Glutamatergic neuron (in vitro differentiated cells): ENCODE measurements at regions not wholly inside any gene's neighbourhood (a gene's known extent, or its start where the extent isn't known, plus 50 kb on each side); places are given as distances from the start of the nearest gene placed in this dataset.
"Not testable (repeated sequence)": the region's sequence is repeated elsewhere in the genome, so short reads cannot be mapped to it uniquely, and the experiment has no call there.

Experiments used
- DNase-seq: peaks from one replicate; pipeline ENCODE4 v3.0.0; 2022
- H3K27ac Mint-ChIP-seq: one replicate; pipeline ENCODE4 v1.8.0; 2020; ENCODE audit warnings: mild to moderate bottlenecking, mixed read lengths, inconsistent platforms; ENCODE audit not compliant: unreplicated experiment
- H3K27me3 Mint-ChIP-seq: one replicate; pipeline ENCODE4 v1.8.0; 2020; ENCODE audit warnings: mild to moderate bottlenecking, moderate library complexity, mixed read lengths, inconsistent platforms; ENCODE audit not compliant: unreplicated experiment
- H3K36me3 Mint-ChIP-seq: one replicate; pipeline ENCODE4 v1.8.0; 2020; ENCODE audit warnings: mild to moderate bottlenecking, mixed read lengths, inconsistent platforms; ENCODE audit not compliant: unreplicated experiment
- H3K4me1 Mint-ChIP-seq: one replicate; pipeline ENCODE4 v1.8.0; 2020; ENCODE audit warnings: mild to moderate bottlenecking, low read depth, mixed read lengths, inconsistent platforms; ENCODE audit not compliant: unreplicated experiment
- H3K4me3 Mint-ChIP-seq: one replicate; pipeline ENCODE4 v1.8.0; 2020; ENCODE audit warnings: mild to moderate bottlenecking, mixed read lengths, inconsistent platforms; ENCODE audit not compliant: unreplicated experiment
- H3K9me3 Mint-ChIP-seq: one replicate; pipeline ENCODE4 v1.8.0; 2020; ENCODE audit warnings: mild to moderate bottlenecking, moderate library complexity, mixed read lengths, inconsistent platforms; ENCODE audit not compliant: unreplicated experiment
- TF ChIP-seq, protein P1 (sequence below): fragments of 200-600 bp; sonication (generic); IDR thresholded peaks from one replicate; pipeline ENCODE4 v1.5.0; 2021; ENCODE audit not compliant: partially characterized antibody, unreplicated experiment

DNA sequence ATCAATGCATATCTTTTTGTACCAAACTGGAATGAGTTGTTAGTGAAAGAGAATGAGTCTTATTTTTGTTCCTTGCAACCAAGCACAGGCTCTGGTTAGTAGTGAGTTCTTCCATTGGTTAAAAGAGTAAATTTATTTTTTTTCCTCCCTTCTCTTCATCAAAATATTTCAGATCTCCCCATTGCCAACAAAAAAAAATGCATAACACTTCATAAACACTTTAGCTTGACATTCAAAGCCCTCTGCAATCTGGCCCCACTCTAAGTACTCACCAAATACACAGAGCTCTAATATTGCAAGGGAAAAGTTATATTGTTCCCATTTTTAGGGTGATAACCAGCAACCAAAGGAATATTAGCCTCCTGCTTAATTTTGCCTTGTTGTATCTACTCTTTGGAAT, 333.0 kb upstream of the LUZP2 start:
- Mint-ChIP-seq H3K27ac (no peak overlapping the region), H3K4me1 (peaks cover 6% of the 10 kb centered on the region), H3K36me3 (no peaks in the 10 kb centered on the region), H3K27me3 (no peaks in the 10 kb centered on the region), H3K4me3 (no peak overlapping the region), H3K9me3 (no peaks in the 10 kb centered on the region)
- no peak for DNase-seq
- TF ChIP-seq, protein P1, sequence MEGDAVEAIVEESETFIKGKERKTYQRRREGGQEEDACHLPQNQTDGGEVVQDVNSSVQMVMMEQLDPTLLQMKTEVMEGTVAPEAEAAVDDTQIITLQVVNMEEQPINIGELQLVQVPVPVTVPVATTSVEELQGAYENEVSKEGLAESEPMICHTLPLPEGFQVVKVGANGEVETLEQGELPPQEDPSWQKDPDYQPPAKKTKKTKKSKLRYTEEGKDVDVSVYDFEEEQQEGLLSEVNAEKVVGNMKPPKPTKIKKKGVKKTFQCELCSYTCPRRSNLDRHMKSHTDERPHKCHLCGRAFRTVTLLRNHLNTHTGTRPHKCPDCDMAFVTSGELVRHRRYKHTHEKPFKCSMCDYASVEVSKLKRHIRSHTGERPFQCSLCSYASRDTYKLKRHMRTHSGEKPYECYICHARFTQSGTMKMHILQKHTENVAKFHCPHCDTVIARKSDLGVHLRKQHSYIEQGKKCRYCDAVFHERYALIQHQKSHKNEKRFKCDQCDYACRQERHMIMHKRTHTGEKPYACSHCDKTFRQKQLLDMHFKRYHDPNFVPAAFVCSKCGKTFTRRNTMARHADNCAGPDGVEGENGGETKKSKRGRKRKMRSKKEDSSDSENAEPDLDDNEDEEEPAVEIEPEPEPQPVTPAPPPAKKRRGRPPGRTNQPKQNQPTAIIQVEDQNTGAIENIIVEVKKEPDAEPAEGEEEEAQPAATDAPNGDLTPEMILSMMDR: no peak

DNA sequence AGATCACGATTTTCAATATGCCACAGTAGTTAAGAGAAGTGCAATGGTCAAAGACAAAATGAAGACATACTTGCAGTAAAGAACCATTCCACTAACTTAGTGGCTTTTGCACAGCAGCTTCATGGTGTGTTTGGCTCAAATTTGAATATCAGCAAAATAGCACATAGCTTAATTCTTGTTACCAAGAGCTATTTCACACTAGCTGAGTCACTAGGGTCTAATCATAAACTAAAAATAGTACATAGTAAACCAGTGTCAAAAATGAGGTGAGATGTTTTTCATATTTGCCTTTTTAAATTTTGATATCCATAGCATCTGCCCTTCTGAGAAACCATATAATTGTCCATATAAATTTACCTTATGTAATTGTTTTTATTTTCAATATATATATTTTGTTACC, 325.0 kb upstream of the LUZP2 start:
- no peak overlapping the region for H3K27ac Mint-ChIP-seq
- H3K36me3 Mint-ChIP-seq: no peaks in the 10 kb centered on the region
- TF ChIP-seq, protein P1: no peak
- DNase-seq: no peak
- H3K4me1 Mint-ChIP-seq: no peaks in the 10 kb centered on the region
- H3K27me3 Mint-ChIP-seq: no peaks in the 10 kb centered on the region
- peaks cover 4% of the 10 kb centered on the region for H3K9me3 Mint-ChIP-seq
- H3K4me3 Mint-ChIP-seq: no peak overlapping the region

DNA sequence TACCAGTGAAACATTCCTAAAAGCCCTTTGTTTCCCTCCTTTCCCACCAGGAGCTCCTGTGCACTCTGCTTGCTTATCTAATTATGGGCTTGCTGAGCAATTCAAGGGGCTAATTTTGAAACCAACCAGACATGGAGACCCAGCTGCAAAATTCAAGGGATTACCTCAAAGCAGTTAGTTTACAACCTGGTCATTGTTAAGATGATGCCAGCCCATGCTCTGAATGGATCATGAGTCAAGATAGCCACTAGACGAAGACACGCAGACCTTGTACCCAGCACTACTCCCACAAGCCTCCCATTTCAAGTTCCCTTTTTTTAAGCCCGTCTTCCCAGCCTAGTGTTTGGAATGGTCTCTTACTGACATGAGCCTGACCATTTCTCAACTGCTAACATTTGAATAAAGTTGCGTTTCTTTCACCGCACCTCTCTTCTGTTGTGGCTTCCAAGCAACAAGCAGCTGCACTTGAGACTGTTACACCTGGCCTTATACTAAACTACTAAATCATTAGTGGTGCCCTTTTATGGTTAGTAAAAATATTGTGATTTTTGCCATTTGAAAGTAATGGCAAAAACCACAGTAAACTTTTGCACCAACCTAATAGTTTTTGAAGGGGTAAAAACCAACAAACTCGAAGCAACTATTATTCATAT, 315.3 kb upstream of the LUZP2 start:
- H3K4me3 Mint-ChIP-seq: no peak overlapping the region
- H3K36me3 Mint-ChIP-seq: no peaks in the 10 kb centered on the region
- no peak for DNase-seq
- TF ChIP-seq, protein P1: no peak
- H3K27me3 Mint-ChIP-seq: peaks cover 2% of the 10 kb centered on the region
- H3K9me3 Mint-ChIP-seq: no peaks in the 10 kb centered on the region
- no peak overlapping the region for H3K27ac Mint-ChIP-seq
- H3K4me1 Mint-ChIP-seq: peaks cover 7% of the 10 kb centered on the region

DNA sequence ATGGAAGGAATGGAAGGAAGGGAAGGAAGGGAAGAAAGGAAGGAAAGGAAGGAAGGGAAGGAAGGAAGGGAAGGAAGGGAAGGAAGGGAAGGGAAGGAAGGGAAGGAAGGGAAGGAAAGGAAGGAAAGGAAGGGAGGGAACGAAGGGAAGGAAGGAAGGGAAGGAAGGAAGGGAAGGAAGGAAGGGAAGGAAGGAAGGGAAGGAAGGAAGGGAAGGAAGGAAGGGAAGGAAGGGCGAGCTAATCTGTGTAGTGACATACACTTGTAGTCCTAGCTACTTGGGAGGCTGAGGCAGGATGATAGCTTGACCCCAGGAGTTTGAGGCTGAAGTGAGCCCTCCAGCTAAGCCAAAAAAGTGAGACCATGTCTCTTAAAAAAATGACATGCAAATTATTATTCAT, 311.3 kb upstream of the LUZP2 start:
- H3K4me1 Mint-ChIP-seq, H3K27ac Mint-ChIP-seq, DNase-seq, H3K4me3 Mint-ChIP-seq, H3K9me3 Mint-ChIP-seq, H3K27me3 Mint-ChIP-seq, H3K36me3 Mint-ChIP-seq: not testable (repeated sequence)

DNA sequence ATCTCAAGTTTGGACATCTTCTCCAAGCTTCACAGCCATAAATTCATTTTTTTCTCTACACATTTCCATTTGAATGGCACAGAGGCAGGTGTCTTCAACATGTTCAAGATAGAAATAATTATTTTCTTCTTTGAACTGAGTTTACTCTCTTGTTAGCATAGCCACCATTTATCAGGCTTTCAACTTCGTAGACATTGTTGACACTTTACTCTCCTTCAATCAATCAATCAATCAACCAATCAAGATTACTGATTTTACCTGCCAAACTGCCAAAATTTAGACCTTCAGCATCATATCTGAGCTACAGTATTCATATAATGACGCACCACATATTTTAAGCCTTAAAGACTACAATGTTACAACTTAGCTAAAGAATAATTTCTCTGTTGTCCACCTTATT, 300.1 kb upstream of the LUZP2 start:
- DNase-seq: no peak
- Mint-ChIP-seq H3K4me1 (no peaks in the 10 kb centered on the region), H3K4me3 (no peak overlapping the region), H3K9me3 (peaks cover 5% of the 10 kb centered on the region), H3K27ac (no peak overlapping the region), H3K27me3 (no peaks in the 10 kb centered on the region), H3K36me3 (peaks cover 3% of the 10 kb centered on the region)
- TF ChIP-seq, protein P1: no peak
